GM04503 (cell line): ENCODE measurements at regions not wholly inside any gene's neighbourhood (a gene's known extent, or its start where the extent isn't known, plus 50 kb on each side); places are given as distances from the start of the nearest gene placed in this dataset.

Experiments used
- DNase-seq: peaks from one replicate; pipeline ENCODE4 v3.0.0-alpha.2; 2012; ENCODE audit warnings: low read depth

- no peak for DNase-seq
Measured at GRCh38 chr11:69545976-69546617, 64.6 kb downstream of the LINC01488 start.

- DNase-seq: no peak
Measured at GRCh38 chr11:69546735-69547370, 65.4 kb downstream of the LINC01488 start.

GRCh38 chr11:69550846-69551245, 69.4 kb downstream of the LINC01488 start:
- DNase-seq: no peak

- DNase-seq: no peak
Measured at GRCh38 chr11:69551963-69552362, 70.5 kb downstream of the LINC01488 start.

GRCh38 chr11:69552951-69553350, 71.5 kb downstream of the LINC01488 start:
- DNase-seq: no peak

- DNase-seq: no peak
Measured at GRCh38 chr11:69553416-69554357, 72.2 kb downstream of the LINC01488 start.

GRCh38 chr11:69554849-69555248, 73.4 kb downstream of the LINC01488 start:
- DNase-seq: no peak

- DNase-seq: no peak
Measured at GRCh38 chr11:69557266-69557665, 75.8 kb downstream of the LINC01488 start.

GRCh38 chr11:69558519-69558941, 77.1 kb downstream of the LINC01488 start:
- DNase-seq: no peak

- no peak for DNase-seq
Measured at GRCh38 chr11:69559181-69559580, 77.7 kb downstream of the LINC01488 start.

- no peak for DNase-seq
Measured at GRCh38 chr11:69560141-69560790, 78.8 kb downstream of the LINC01488 start.

GRCh38 chr11:69562302-69562701, 78.7 kb upstream of the CCND1 start:
- DNase-seq: no peak

GRCh38 chr11:69562816-69563215, 78.1 kb upstream of the CCND1 start:
- DNase-seq: no peak

- no peak for DNase-seq
Measured at GRCh38 chr11:69563306-69563705, 77.7 kb upstream of the CCND1 start.

GRCh38 chr11:69563946-69564775, 76.8 kb upstream of the CCND1 start:
- DNase-seq: no peak

GRCh38 chr11:69566001-69566400, 75.0 kb upstream of the CCND1 start:
- no peak for DNase-seq

- DNase-seq: no peak
Measured at GRCh38 chr11:69567951-69568808, 72.8 kb upstream of the CCND1 start.

GRCh38 chr11:69568809-69569097, 72.2 kb upstream of the CCND1 start:
- DNase-seq: no peak

- DNase-seq: no peak
Measured at GRCh38 chr11:69569306-69570200, 71.4 kb upstream of the CCND1 start.
